IMR-90 (cell line): ENCODE measurements at regions not wholly inside any gene's neighbourhood (a gene's known extent, or its start where the extent isn't known, plus 50 kb on each side); places are given as distances from the start of the nearest gene placed in this dataset.
"Not testable (repeated sequence)": the region's sequence is repeated elsewhere in the genome, so short reads cannot be mapped to it uniquely, and the experiment has no call there.

Source experiments
- ATAC-seq: fragments of 200-7000 bp; cut with Tn5 transposase; 2 replicates; pipeline ENCODE4 v1.9.1; 2020; ENCODE audit warnings: low read depth, mild to moderate bottlenecking, moderate library complexity
- BruUV-seq: library from RNA; stranded (reverse); fragments of 400-500 nt; replicated peaks from 2 replicates; lab custom pipeline; 2021; lab: Mats Ljungman, UMichigan
- CTCF ChIA-PET: fragments of 300-600 bp; formaldehyde crosslinking; extraction: SDS; loops from one replicate; lab custom pipeline; 2021; ENCODE audit warnings: antibody characterized with exemption; lab: Yijun Ruan, JAX
- POLR2A ChIA-PET: fragments of 300-600 bp; sonication (Branson Sonifier 250); formaldehyde crosslinking; loops from one replicate; lab custom pipeline; 2022; ENCODE audit warnings: antibody characterized with exemption; ENCODE audit not compliant: unreplicated experiment; lab: Charles Lee
- DNase-seq: peaks from one replicate; pipeline ENCODE4 v3.0.0; 2013
- H2AFZ ChIP-seq: replicated peaks from 2 replicates; pipeline ENCODE3; 2013; ENCODE audit warnings: low read length, mild to moderate bottlenecking; ENCODE audit not compliant: poor library complexity
- H2AK5ac ChIP-seq: 2 replicates; pipeline ENCODE4 v1.6.1; 2013; ENCODE audit warnings: low read depth, low read length, inconsistent platforms
- H2AK9ac ChIP-seq: replicated peaks from 2 replicates; pipeline ENCODE3; 2013; ENCODE audit warnings: mild to moderate bottlenecking, low read depth, low read length, moderate library complexity; ENCODE audit not compliant: poor library complexity
- H2BK120ac ChIP-seq: 2 replicates; pipeline ENCODE4 v1.6.1; 2013; ENCODE audit warnings: low read depth, low read length, inconsistent platforms
- H2BK15ac ChIP-seq: 3 replicates; pipeline ENCODE4 v1.6.1; 2013; ENCODE audit warnings: low read depth, low read length, inconsistent platforms
- H2BK20ac ChIP-seq: 2 replicates; pipeline ENCODE4 v1.6.1; 2013; ENCODE audit warnings: low read depth, mild to moderate bottlenecking, inconsistent platforms, low read length, moderate library complexity
- H2BK5ac ChIP-seq: 2 replicates; pipeline ENCODE4 v1.6.1; 2013; ENCODE audit warnings: mild to moderate bottlenecking, low read depth, low read length, inconsistent platforms; ENCODE audit not compliant: poor library complexity, severe bottlenecking
- H3K14ac ChIP-seq: replicated peaks from 2 replicates; pipeline ENCODE4 v1.6.1; 2013; ENCODE audit warnings: low read depth, low read length, inconsistent platforms
- H3K18ac ChIP-seq: 2 replicates; pipeline ENCODE4 v1.6.1; 2013; ENCODE audit warnings: low read depth, low read length, control low read depth
- H3K23ac ChIP-seq: 2 replicates; pipeline ENCODE4 v1.6.1; 2013; ENCODE audit warnings: low read depth, low read length, inconsistent platforms
- H3K27ac ChIP-seq: 2 replicates; pipeline ENCODE4 v1.5.1; 2013; ENCODE audit warnings: mild to moderate bottlenecking, control low read depth, low read length; ENCODE audit not compliant: insufficient read depth
- H3K27me3 ChIP-seq: 2 replicates; pipeline ENCODE4 v1.6.1; 2013; ENCODE audit warnings: low read length; ENCODE audit not compliant: control insufficient read depth, insufficient read depth
- H3K36me3 ChIP-seq: 2 replicates; pipeline ENCODE4 v1.6.1; 2013; ENCODE audit warnings: low read length, mixed read lengths; ENCODE audit not compliant: control insufficient read depth, insufficient read depth
- H3K4ac ChIP-seq: 2 replicates; pipeline ENCODE4 v1.6.1; 2013; ENCODE audit warnings: low read depth, low read length, inconsistent platforms
- H3K4me1 ChIP-seq: 2 replicates; pipeline ENCODE4 v1.6.1; 2013; ENCODE audit warnings: low read length, mixed read lengths; ENCODE audit not compliant: control insufficient read depth, insufficient read depth
- H3K4me2 ChIP-seq: 2 replicates; pipeline ENCODE4 v1.6.1; 2013; ENCODE audit warnings: low read depth, mild to moderate bottlenecking, control low read depth, low read length, moderate library complexity
- H3K4me3 ChIP-seq: 2 replicates; pipeline ENCODE4 v1.5.1; 2013; ENCODE audit warnings: low read depth, mild to moderate bottlenecking, control low read depth, low read length, moderate library complexity; ENCODE audit not compliant: insufficient read depth
- H3K56ac ChIP-seq: 2 replicates; pipeline ENCODE4 v1.6.1; 2013; ENCODE audit warnings: low read length, inconsistent platforms; ENCODE audit not compliant: insufficient read depth; ENCODE audit errors: extremely low read depth
- H3K79me1 ChIP-seq, 2 experiments: 2 replicates each; pipeline ENCODE4 v1.6.1; 2013; ENCODE audit warnings: low read length in 2 of 2, inconsistent platforms in 1 of 2, low read depth in 1 of 2
- H3K9ac ChIP-seq: 2 replicates; pipeline ENCODE4 v1.6.1; 2013; ENCODE audit warnings: low read depth, low read length, control low read depth
- H3K9me1 ChIP-seq: 2 replicates; pipeline ENCODE4 v1.6.1; 2013; ENCODE audit warnings: low read length, inconsistent platforms; ENCODE audit not compliant: insufficient read depth
- H3K9me3 ChIP-seq: 2 replicates; pipeline ENCODE4 v1.6.1; 2013; ENCODE audit warnings: low read length; ENCODE audit not compliant: control insufficient read depth, insufficient read depth
- H4K20me1 ChIP-seq: 2 replicates; pipeline ENCODE4 v1.6.1; 2013; ENCODE audit warnings: low read length, inconsistent platforms; ENCODE audit not compliant: insufficient read depth
- H4K5ac ChIP-seq: 2 replicates; pipeline ENCODE4 v1.6.1; 2013; ENCODE audit warnings: mild to moderate bottlenecking, low read depth, low read length, control low read depth
- H4K8ac ChIP-seq, 2 experiments: 2 replicates each; pipeline ENCODE4 v1.6.1; 2013; ENCODE audit warnings: low read depth in 2 of 2, low read length in 2 of 2, control low read depth in 1 of 2, inconsistent platforms in 1 of 2
- H4K91ac ChIP-seq: 2 replicates; pipeline ENCODE4 v1.6.1; 2013; ENCODE audit warnings: low read depth, low read length, inconsistent platforms; ENCODE audit not compliant: insufficient read depth
- WGBS, 2 experiments: methylation state at CpG; one replicate each; pipeline versions ENCODE4 v1.1.5 to v1.1.7; 2013; ENCODE audit warnings: missing lambda C conversion rate in 2 of 2; ENCODE audit not compliant: insufficient read length in 1 of 2; ENCODE audit errors: extremely low coverage in 2 of 2; 5-methylcytosine and 5-hydroxymethylcytosine counted together
- dilution Hi-C: fragments of 300-500 bp; cut with HindIII; formaldehyde crosslinking; loops from one replicate; pipeline ENCODE4 v1.14.3; 2018; ENCODE audit warnings: low sequenced_read_pairs; ENCODE audit not compliant: unreplicated experiment
- in situ Hi-C: fragments of 300-500 bp; cut with MboI; formaldehyde crosslinking; loops from 3 replicates; pipeline ENCODE4 v1.14.3; 2019; ENCODE audit warnings: low sequenced_read_pairs, inconsistent platforms, mixed read lengths
- intact Hi-C: fragments of 100-400 bp; cut with micrococcal nuclease; formaldehyde crosslinking; loops from 2 replicates; pipeline ENCODE4 v1.10.0; 2022

GRCh38 chr20:29307484-29307883 lies 1950.0 kb upstream of the DEFB115 start:
- POLR2A ChIA-PET, dilution Hi-C loops, H2BK120ac ChIP-seq, intact Hi-C loops, H3K23ac ChIP-seq, H3K9ac ChIP-seq, H3K14ac ChIP-seq, H3K4ac ChIP-seq, H4K8ac ChIP-seq, H2BK5ac ChIP-seq, H3K79me1 ChIP-seq, H2BK20ac ChIP-seq, H3K9me1 ChIP-seq, H2AK9ac ChIP-seq, BruUV-seq, H4K91ac ChIP-seq, H2AK5ac ChIP-seq, H4K20me1 ChIP-seq, CTCF ChIA-PET, H2BK15ac ChIP-seq, H3K56ac ChIP-seq, H4K5ac ChIP-seq, H3K18ac ChIP-seq, H3K4me3 ChIP-seq, DNase-seq, in situ Hi-C loops, H3K27ac ChIP-seq, H3K27me3 ChIP-seq, H2AFZ ChIP-seq, H3K4me1 ChIP-seq, H3K36me3 ChIP-seq, ATAC-seq, H3K4me2 ChIP-seq: not testable (repeated sequence)
- peaks cover 14% of the 10 kb centered on the region; the same call in 1 of the 2 replicates for H3K9me3 ChIP-seq
- no CpG with 5 or more reads among the region's 17 CpGs for WGBS, 2 experiments

GRCh38 chr20:29308956-29309355 lies 1948.5 kb upstream of the DEFB115 start:
- H2BK20ac ChIP-seq, intact Hi-C loops, H3K36me3 ChIP-seq, DNase-seq, H2AFZ ChIP-seq, H2BK120ac ChIP-seq, H2AK9ac ChIP-seq, POLR2A ChIA-PET, H3K9me1 ChIP-seq, H3K14ac ChIP-seq, H3K18ac ChIP-seq, H3K4me3 ChIP-seq, H3K4ac ChIP-seq, H4K91ac ChIP-seq, H3K56ac ChIP-seq, H3K27me3 ChIP-seq, H3K23ac ChIP-seq, H4K20me1 ChIP-seq, H2BK5ac ChIP-seq, CTCF ChIA-PET, H2BK15ac ChIP-seq, ATAC-seq, H3K9ac ChIP-seq, H3K4me1 ChIP-seq, H3K79me1 ChIP-seq, H3K4me2 ChIP-seq, BruUV-seq, dilution Hi-C loops, H4K8ac ChIP-seq, H2AK5ac ChIP-seq, H3K27ac ChIP-seq, H4K5ac ChIP-seq, in situ Hi-C loops: not testable (repeated sequence)
- peaks cover 11% of the 10 kb centered on the region; the same call in 1 of the 2 replicates for H3K9me3 ChIP-seq
